RWPE2 (cell line): ENCODE measurements at regions not wholly inside any gene's neighbourhood (a gene's known extent, or its start where the extent isn't known, plus 50 kb on each side); places are given as distances from the start of the nearest gene placed in this dataset.

Source experiments
- ATAC-seq: fragments of 200-7000 bp; cut with Tn5 transposase; 3 replicates; pipeline ENCODE4 v1.9.1; 2021; ENCODE audit warnings: low read depth
- DNase-seq: peaks from one replicate; pipeline ENCODE4 v3.0.0-alpha.2; 2020; ENCODE audit warnings: low spot score
- H3K27ac ChIP-seq: fragments of 450-650 bp; 2 replicates; pipeline ENCODE4 v1.5.1; 2017; ENCODE audit warnings: mild to moderate bottlenecking; ENCODE audit not compliant: poor library complexity, severe bottlenecking
- H3K27me3 ChIP-seq: fragments of 250-450 bp; sonication (Bioruptor Pico); 2 replicates; pipeline ENCODE4 v1.5.1; 2021; ENCODE audit warnings: mild to moderate bottlenecking, moderate library complexity; ENCODE audit not compliant: insufficient read depth, poor library complexity, severe bottlenecking
- H3K36me3 ChIP-seq: fragments of 250-450 bp; sonication (Bioruptor Pico); 2 replicates; pipeline ENCODE4 v1.5.1; 2020; ENCODE audit warnings: low read depth, mild to moderate bottlenecking, moderate library complexity
- H3K4me1 ChIP-seq: fragments of 250-450 bp; sonication (Bioruptor Pico); 2 replicates; pipeline ENCODE4 v1.5.1; 2021; ENCODE audit warnings: mild to moderate bottlenecking, moderate library complexity; ENCODE audit not compliant: insufficient read depth, poor library complexity, severe bottlenecking
- H3K4me3 ChIP-seq: fragments of 250-450 bp; sonication (Bioruptor Pico); 2 replicates; pipeline ENCODE4 v1.5.1; 2021; ENCODE audit warnings: mild to moderate bottlenecking, moderate library complexity; ENCODE audit not compliant: severe bottlenecking
- H3K9me3 ChIP-seq: fragments of 250-450 bp; sonication (Bioruptor Pico); 2 replicates; pipeline ENCODE4 v1.5.1; 2021; ENCODE audit warnings: mild to moderate bottlenecking, moderate library complexity; ENCODE audit not compliant: severe bottlenecking
- CTCF ChIP-seq: fragments of 450-650 bp; IDR thresholded peaks from one replicate; pipeline ENCODE4 v1.5.1; 2017; ENCODE audit warnings: mild to moderate bottlenecking, moderate library complexity; ENCODE audit not compliant: poor library complexity, severe bottlenecking

DNA sequence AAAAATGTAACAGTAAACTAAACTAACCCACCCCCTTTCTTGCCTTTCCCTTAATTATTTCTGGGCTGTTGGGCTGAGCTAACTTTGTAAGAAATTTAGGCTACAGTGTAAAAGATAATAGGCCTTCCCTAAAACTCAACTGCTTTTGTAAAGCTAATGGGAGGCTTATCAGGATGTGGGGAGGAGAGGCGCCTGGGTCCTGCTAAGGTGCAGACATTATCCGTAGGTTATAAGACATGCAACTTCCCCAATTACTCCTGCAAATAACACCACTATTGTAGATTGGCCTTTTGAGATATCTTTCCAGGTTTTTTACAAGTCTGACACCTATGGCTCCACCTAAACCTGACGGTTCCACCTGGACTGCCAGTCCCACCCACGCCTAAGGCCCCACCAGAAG is 88.3 kb downstream of the NPAP1 start:
- Histone ChIP-seq H3K9me3 (no peaks in the 10 kb centered on the region), H3K4me1 (no peaks in the 10 kb centered on the region), H3K36me3 (no peaks in the 10 kb centered on the region), H3K27me3 (peaks cover 2% of the 10 kb centered on the region), H3K27ac (no peak overlapping the region), H3K4me3 (no peak overlapping the region)
- no peak for DNase-seq
- no peak for ATAC-seq
- TF ChIP-seq CTCF, result no peak

- no peaks in the 10 kb centered on the region for H3K4me1 ChIP-seq
- no peak overlapping the region for H3K27ac ChIP-seq
- DNase-seq (no peak), ATAC-seq (no peak)
- no peaks in the 10 kb centered on the region for H3K9me3 ChIP-seq
- no peak overlapping the region for H3K4me3 ChIP-seq
- no peaks in the 10 kb centered on the region for H3K27me3 ChIP-seq
- TF ChIP-seq CTCF, result no peak
- no peaks in the 10 kb centered on the region for H3K36me3 ChIP-seq
Observed at GRCh38 chr15:24764375-24765171, 89.0 kb downstream of the NPAP1 start.

DNA sequence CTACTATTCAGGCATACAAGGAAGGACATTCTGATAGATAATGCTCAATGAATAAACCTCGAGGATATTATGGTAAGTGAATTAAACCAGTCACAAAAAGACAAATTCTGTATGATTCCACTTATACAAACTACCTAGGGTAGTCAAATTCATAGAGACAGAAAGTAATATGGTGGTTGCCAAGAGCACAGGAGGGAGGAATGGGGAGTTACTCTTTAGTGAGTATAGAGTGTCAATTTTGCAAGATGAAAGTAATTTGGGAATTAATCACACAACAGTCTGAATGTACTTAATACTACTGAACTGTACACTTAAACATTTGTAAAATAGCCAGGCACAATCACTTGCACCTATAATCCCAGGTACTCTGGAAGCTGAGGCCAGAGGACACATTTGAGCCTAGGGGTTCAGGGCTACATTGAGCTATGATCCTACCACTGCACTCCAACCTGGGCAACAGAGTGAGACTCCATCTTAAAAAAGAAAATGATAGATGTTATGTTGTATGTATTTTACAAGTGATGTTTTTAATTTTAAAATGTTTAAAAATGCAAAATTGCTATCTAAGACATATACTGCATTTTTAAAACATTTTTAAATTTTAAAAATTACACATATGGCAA is 91.0 kb downstream of the NPAP1 start:
- ATAC-seq, result no peak
- no peaks in the 10 kb centered on the region for H3K4me1 ChIP-seq
- H3K27ac ChIP-seq, result no peak overlapping the region

GRCh38 chr15:24772266-24772665 is 96.7 kb downstream of the NPAP1 start:
- Histone ChIP-seq H3K4me1 (no peaks in the 10 kb centered on the region), H3K27me3 (no peaks in the 10 kb centered on the region), H3K4me3 (peak overlapping the region; percentile 32), H3K36me3 (no peaks in the 10 kb centered on the region), H3K27ac (no peak overlapping the region), H3K9me3 (peaks cover 4% of the 10 kb centered on the region)
- TF ChIP-seq CTCF, result peak; percentile 27
- no peak for DNase-seq
- ATAC-seq, result no peak

More for the DNA sequence above, 91.0 kb downstream of the NPAP1 start:
- Histone ChIP-seq H3K9me3 (peaks cover 4% of the 10 kb centered on the region), H3K27me3 (no peaks in the 10 kb centered on the region), H3K4me3 (no peak overlapping the region), H3K36me3 (no peaks in the 10 kb centered on the region)
- DNase-seq, result no peak
- no peak for TF ChIP-seq CTCF
